NCI-H187 treated with DMSO at 0.1 percent for 48 hours (cell line): ENCODE measurements at regions not wholly inside any gene's neighbourhood (a gene's known extent, or its start where the extent isn't known, plus 50 kb on each side); places are given as distances from the start of the nearest gene placed in this dataset.
A peak's percentile ranks its signal among the peaks of the same experiment; 100 is the strongest.

Source experiments
- DNase-seq: peaks from one replicate; lab custom pipeline; 2025; lab: John Stamatoyannopoulos, UW

- DNase-seq = no peak
These were observed 98.4 kb upstream of the PAPOLG start for GRCh38 chr2:60657673-60658072.

DNA sequence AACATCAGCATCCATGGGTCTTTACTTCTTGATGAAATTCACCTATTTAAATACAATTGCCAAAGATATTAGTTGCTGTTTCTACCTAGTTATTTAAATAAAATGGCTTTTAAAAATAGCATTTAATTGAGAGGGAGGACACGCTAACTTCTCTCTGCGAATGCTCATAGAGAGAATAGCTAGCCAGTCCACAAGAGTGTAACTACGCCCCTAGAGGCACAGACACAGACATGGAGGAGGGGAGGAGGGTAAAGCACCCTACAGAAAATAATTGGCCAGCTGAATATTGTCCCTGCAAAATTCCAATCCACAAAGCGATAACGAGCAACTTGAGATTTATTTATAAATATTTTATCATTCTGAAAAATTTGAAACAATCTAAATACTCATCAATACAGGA is 97.0 kb upstream of the PAPOLG start:
- DNase-seq = no peak

DNA sequence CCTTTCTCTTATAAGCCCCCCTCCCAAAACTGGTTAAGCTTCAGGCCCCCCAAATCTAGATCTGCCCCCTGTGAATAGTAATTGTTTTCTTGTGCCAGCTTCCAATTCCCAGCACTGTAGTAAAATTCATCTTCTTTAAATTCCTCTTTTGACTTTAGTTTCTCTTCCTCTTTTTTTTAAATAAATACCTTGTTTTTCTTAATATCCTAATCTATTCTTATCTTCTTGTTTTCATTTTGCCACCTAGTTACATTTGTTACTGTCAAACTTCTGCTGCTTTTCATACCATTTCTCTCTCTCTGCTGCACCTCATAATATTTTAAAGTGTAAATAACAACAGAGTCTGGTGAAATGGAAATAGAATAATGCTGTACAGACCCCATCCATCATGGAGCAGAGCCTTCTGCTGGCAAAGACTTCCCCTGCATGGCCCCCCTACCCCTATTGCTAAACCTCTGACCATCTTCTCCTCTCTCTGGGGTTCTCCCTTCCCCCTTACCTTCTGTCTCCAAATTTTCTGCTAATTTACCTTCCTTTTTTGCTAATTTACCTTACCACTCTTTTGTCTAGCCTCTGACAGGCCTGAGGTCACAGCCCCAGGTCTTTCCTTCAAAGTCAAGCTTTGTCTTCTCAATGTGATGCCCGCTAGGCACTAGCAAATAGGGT is 94.9 kb upstream of the PAPOLG start:
- no peak for DNase-seq

GRCh38 chr2:60662781-60663180 is 93.3 kb upstream of the PAPOLG start:
- no peak for DNase-seq

DNA sequence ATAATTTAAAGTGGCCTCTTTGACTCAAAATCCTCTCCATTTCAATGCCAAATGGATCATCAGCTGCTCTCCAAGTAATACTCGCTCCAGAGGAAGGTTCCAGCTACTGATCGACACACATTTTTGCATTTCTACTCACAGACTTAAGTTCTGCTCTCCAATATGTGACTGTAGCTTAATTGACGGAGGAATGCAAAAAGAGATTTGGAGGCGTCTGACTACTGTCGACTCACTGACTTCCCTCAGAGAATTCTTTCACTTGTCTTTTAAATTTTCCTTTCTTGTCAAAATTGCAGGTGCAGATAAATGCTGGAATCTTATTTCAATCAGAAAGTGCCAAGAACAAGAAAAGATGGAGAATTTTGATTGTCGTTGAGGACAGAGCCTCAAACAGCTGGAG is 84.1 kb upstream of the PAPOLG start:
- DNase-seq = no peak

DNA sequence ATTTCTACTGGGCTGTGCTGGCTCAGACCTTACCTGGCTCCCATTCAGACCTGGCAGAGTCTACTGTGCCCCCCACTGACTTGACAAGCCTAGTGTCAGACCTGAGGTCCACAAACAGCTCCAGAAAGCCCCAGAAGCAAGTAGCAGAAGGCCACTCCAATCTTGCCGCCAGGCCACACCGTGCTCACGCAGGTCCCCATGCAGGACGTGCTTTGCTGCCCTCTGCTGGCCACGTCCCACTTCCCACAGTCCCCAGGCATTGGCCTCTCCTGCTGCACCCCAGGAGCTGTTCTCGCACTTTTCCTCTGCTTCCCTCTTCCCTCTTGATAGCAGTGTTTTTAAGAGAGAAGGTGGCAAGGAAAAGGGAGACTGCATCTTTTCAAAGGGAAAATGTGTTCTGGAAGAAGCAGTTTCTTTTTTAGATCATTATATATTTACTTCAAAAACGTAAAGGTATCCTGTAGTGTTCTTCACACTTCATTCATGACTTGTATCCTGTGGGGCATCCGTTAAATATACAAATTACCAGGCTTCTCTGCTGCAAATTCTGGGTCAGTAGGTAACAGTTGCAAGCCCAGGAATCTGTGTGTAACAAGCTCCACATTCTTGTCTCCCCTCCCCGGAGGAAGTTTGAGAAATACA is 81.4 kb upstream of the PAPOLG start:
- DNase-seq = peak; percentile 47

DNA sequence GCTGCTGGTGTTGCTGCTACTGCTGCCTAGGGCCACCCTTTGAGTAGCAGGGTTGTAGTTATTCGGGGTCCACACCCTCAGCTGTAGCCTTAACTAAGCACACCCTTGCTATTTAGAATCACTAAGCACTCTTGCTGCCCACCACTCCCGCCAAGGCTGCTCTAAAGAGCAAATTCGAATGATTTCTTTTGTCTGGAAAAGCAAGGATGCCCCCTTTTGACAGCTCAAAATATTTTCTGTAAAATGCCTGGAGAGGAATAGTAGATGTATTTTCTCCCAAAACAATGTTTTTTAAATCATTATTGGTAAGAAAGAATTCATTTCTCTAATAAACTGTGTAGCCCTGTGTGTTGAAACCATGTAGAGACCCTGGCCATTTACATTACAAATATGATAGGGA is 80.8 kb upstream of the PAPOLG start:
- DNase-seq = no peak

DNA sequence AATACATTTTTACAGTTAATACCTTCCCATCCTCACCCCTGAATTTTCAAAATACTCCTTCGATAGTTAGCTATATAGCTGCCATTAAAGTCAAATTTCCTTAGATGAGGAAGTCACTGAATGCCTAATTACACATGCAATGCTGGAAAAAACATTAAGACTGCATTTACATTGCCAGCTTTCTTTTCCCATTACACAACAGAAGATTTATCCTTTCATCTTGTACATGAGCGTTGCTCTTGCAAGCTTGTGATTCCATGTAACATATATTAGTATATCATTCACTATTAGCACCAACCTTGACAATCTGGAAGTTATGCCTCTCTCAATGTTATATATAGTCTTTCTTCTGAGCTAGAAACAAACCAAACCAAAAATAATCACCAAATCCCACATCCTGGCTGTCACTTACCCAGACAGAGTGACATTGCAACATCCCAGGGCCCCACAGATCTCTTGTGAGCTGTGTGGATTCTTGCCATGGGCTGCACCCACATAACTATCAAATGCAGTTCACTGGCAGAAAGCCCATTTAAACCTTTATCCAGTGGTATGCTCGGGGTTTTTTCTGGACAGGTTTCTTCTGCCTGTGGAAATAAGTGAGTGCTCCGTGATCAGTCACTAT is 79.2 kb upstream of the PAPOLG start:
- DNase-seq = no peak

GRCh38 chr2:60677356-60677755 is 78.7 kb upstream of the PAPOLG start:
- DNase-seq = no peak

DNA sequence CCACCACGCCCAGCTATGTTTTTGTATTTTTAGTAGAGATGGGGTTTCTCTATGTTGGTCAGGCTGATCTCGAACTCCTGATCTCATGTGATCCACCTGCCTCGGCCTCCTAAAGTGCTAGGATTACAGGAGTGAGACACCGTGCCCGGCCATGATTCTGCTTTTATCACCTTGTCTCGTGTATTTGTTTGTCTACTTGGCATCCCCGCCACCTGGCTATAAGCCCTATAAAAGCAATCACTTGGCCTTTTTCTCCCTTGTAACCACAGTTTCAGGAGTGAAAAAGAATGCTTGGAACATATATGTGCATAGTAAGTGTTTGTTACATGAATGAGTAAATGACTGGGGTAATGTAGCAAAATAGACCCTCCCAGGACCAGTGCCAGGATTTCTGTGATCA is 77.5 kb upstream of the PAPOLG start:
- DNase-seq = no peak

DNA sequence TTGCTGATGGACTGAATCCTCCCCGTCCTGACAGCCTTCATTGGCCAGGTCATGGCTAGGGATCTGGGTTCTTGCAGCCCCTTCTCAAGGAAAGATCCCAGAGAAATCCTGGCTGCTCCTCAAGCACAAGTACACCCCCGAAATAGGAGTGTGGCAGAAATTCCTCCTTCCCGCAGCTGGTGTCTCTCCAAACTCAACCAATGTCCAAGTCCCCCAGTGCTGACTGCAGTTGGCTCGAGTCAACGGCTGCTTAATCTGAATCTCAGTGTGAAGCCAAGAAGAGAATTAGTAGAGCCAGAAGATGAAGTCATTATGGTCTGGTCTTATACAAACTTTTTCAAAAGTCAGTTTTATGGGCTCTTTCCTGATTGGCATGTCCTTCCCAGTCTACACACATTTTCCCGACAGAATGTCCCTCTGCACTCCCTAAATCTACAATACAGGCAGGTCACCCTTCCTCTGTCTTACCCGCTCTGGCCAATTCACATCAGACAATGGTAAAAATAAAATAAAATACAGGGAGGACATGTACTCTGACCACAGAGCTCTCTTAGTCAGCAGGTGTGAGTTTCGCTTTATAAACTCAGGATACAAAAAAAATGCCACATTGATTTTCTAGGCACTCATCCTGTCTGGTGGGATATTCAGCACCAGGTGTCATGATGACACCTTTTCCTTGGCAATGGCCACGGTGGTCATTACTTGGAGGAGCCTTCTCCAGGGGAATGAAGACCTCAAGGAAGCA is 76.9 kb upstream of the PAPOLG start:
- DNase-seq = no peak

DNA sequence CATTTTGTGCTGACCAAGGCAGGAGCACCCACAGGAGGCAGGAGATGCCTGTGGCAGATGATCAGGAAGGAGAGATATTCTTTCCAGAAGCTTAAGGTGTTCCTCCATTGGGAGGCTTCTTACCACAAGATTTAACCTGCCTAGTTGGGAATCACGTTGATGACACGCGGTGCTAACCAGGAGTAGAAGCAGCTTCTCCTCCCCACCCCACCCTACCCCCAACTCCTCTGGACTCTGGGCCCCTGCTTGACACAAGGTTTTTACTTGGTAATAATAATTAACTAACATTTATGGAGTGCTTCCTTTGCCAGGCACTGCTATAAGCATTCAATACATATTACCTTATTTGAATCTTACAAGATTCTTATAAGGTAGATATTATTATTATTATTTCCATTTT is 62.5 kb upstream of the PAPOLG start:
- DNase-seq = no peak

- DNase-seq = no peak
These were observed 60.3 kb upstream of the PAPOLG start for GRCh38 chr2:60695793-60696192.

DNA sequence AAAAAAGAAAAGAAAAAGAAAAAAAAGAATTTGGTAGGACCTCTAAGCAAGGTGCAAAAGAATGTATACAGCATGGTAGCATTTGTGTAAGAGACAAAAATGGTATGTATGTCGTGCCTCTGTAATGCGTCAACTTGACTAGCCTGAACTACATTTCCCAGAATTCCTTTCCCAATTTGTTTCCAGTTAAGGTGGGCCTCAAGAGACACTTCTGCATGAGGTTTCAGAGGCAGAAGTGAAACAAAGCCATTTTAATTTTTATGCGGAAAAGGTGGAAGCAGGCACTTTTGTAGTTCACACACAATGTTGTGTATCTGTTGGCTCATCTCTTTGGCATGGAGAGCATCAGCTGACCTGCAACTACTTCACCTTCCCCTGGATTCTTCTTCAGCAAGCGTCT is 56.5 kb upstream of the PAPOLG start:
- no peak for DNase-seq

DNA sequence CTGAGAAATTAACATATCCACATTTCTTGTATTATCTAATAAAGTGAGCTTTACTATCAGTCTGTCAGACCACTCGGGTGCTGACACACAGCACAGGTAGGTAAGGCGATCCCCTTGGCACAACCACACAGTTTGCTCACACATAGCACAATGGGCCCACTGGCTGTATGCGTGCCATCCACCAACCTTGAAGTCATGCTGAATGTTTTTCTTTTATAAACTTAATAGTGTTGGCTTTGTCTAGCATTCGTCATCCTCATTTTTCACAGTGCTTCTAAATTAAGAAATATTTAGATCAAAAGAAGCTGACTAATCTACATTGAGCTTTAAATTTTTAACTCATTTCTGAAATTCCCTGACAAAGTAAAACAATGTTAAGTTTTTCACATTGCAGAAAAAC is 50.0 kb upstream of the PAPOLG start:
- DNase-seq = no peak
